ENCODE measurements at regions not wholly inside any gene's neighbourhood (a gene's known extent, or its start where the extent isn't known, plus 50 kb on each side); places are given as distances from the start of the nearest gene placed in this dataset.

GRCh38 chr6:68141190-68141589, 493.9 kb upstream of the ADGRB3 start:
- H3K27me3 ChIP-seq, result no peaks in the 10 kb centered on the region
- no peaks in the 10 kb centered on the region for H3K9me3 ChIP-seq (ENCODE audit: low read depth)
- H3K4me2 ChIP-seq, result no peak overlapping the region
- WGBS (ENCODE audit: low lambda C conversion rate, missing lambda C conversion rate), result 92% methylated on average over 1 of the region's 1 CpG
- TF ChIP-seq CTCF (IDR thresholded peaks at IDR 0.05; ENCODE audit: poor library complexity), result no peak
- TF ChIP-seq EZH2phosphoT487 (IDR thresholded peaks at IDR 0.05; ENCODE audit: low read depth, severe bottlenecking, unreplicated experiment), result no peak
- no peak for TF ChIP-seq EZH2 (IDR thresholded peaks at IDR 0.05; ENCODE audit: borderline replicate concordance)
- H2AFZ ChIP-seq, result no peak overlapping the region
- H4K20me1 ChIP-seq (ENCODE audit: insufficient read depth, poor library complexity, severe bottlenecking), result no peaks in the 10 kb centered on the region
- no peaks in the 10 kb centered on the region for H3K9me2 ChIP-seq (replicated peaks; ENCODE audit: insufficient read depth)
- no peaks in the 10 kb centered on the region for H3K36me3 ChIP-seq (replicated peaks; ENCODE audit: insufficient read depth, low read depth)
- no peaks in the 10 kb centered on the region for H3K4me1 ChIP-seq (ENCODE audit: insufficient read depth)
- no peak overlapping the region for H3K27ac ChIP-seq
- no peak for DNase-seq (ENCODE audit: low spot score)
- H3K79me2 ChIP-seq, result no peaks in the 10 kb centered on the region
- H3K4me3 ChIP-seq, result no peak overlapping the region

- DNase-seq (ENCODE audit: low spot score), result no peak
- no peak for TF ChIP-seq CTCF (IDR thresholded peaks at IDR 0.05; ENCODE audit: poor library complexity)
- no peak for TF ChIP-seq EZH2 (IDR thresholded peaks at IDR 0.05; ENCODE audit: borderline replicate concordance)
- no peak for TF ChIP-seq EZH2phosphoT487 (IDR thresholded peaks at IDR 0.05; ENCODE audit: low read depth, severe bottlenecking, unreplicated experiment)
- H4K20me1 ChIP-seq (ENCODE audit: insufficient read depth, poor library complexity, severe bottlenecking), result no peaks in the 10 kb centered on the region
- no peaks in the 10 kb centered on the region for H3K9me3 ChIP-seq (ENCODE audit: low read depth)
- H3K9me2 ChIP-seq (replicated peaks; ENCODE audit: insufficient read depth), result no peaks in the 10 kb centered on the region
- 0% methylated on average over 1 of the region's 1 CpG for WGBS (ENCODE audit: low lambda C conversion rate, missing lambda C conversion rate)
- no peaks in the 10 kb centered on the region for H3K79me2 ChIP-seq
- no peaks in the 10 kb centered on the region for H3K27me3 ChIP-seq
- no peaks in the 10 kb centered on the region for H3K36me3 ChIP-seq (replicated peaks; ENCODE audit: insufficient read depth, low read depth)
- no peak overlapping the region for H3K4me2 ChIP-seq
- H3K4me3 ChIP-seq, result no peak overlapping the region
- no peak overlapping the region for H3K27ac ChIP-seq
- no peak overlapping the region for H2AFZ ChIP-seq
- no peaks in the 10 kb centered on the region for H3K4me1 ChIP-seq (ENCODE audit: insufficient read depth)
Measured at GRCh38 chr6:68139130-68139529, 496.0 kb upstream of the ADGRB3 start.

- no peaks in the 10 kb centered on the region for H4K20me1 ChIP-seq (ENCODE audit: insufficient read depth, poor library complexity, severe bottlenecking)
- 83% methylated on average over 4 of the region's 4 CpGs for WGBS (ENCODE audit: low lambda C conversion rate, missing lambda C conversion rate)
- H3K79me2 ChIP-seq, result no peaks in the 10 kb centered on the region
- no peaks in the 10 kb centered on the region for H3K9me2 ChIP-seq (replicated peaks; ENCODE audit: insufficient read depth)
- no peak overlapping the region for H3K4me3 ChIP-seq
- no peak overlapping the region for H2AFZ ChIP-seq
- H3K36me3 ChIP-seq (replicated peaks; ENCODE audit: insufficient read depth, low read depth), result no peaks in the 10 kb centered on the region
- TF ChIP-seq EZH2phosphoT487 (IDR thresholded peaks at IDR 0.05; ENCODE audit: low read depth, severe bottlenecking, unreplicated experiment) (no peak), CTCF (IDR thresholded peaks at IDR 0.05; ENCODE audit: poor library complexity) (no peak), EZH2 (IDR thresholded peaks at IDR 0.05; ENCODE audit: borderline replicate concordance) (no peak)
- H3K27ac ChIP-seq, result no peak overlapping the region
- no peak for DNase-seq (ENCODE audit: low spot score)
- H3K4me2 ChIP-seq, result no peak overlapping the region
- H3K4me1 ChIP-seq (ENCODE audit: insufficient read depth), result no peaks in the 10 kb centered on the region
- no peaks in the 10 kb centered on the region for H3K9me3 ChIP-seq (ENCODE audit: low read depth)
- H3K27me3 ChIP-seq, result no peaks in the 10 kb centered on the region
Measured at GRCh38 chr6:68134796-68135195, 500.3 kb upstream of the ADGRB3 start.

GRCh38 chr6:68128211-68128610, 506.9 kb upstream of the ADGRB3 start:
- Histone ChIP-seq H4K20me1 (ENCODE audit: insufficient read depth, poor library complexity, severe bottlenecking) (no peaks in the 10 kb centered on the region), H3K4me3 (no peak overlapping the region), H3K4me1 (ENCODE audit: insufficient read depth) (no peaks in the 10 kb centered on the region), H3K79me2 (no peaks in the 10 kb centered on the region), H3K4me2 (no peak overlapping the region), H3K9me3 (ENCODE audit: low read depth) (no peaks in the 10 kb centered on the region), H3K9me2 (replicated peaks; ENCODE audit: insufficient read depth) (no peaks in the 10 kb centered on the region), H3K36me3 (replicated peaks; ENCODE audit: insufficient read depth, low read depth) (no peaks in the 10 kb centered on the region), H3K27me3 (no peaks in the 10 kb centered on the region), H2AFZ (no peak overlapping the region), H3K27ac (no peak overlapping the region)
- DNase-seq (ENCODE audit: low spot score), result no peak
- TF ChIP-seq EZH2phosphoT487 (IDR thresholded peaks at IDR 0.05; ENCODE audit: low read depth, severe bottlenecking, unreplicated experiment) (no peak), EZH2 (IDR thresholded peaks at IDR 0.05; ENCODE audit: borderline replicate concordance) (no peak), CTCF (IDR thresholded peaks at IDR 0.05; ENCODE audit: poor library complexity) (no peak)
- 83% methylated on average over 2 of the region's 2 CpGs for WGBS (ENCODE audit: low lambda C conversion rate, missing lambda C conversion rate)

All from hepatocyte (in vitro differentiated cells).